Endothelial cell of umbilical vein (primary cell): ENCODE measurements at regions not wholly inside any gene's neighbourhood (a gene's known extent, or its start where the extent isn't known, plus 50 kb on each side); places are given as distances from the start of the nearest gene placed in this dataset.

ENCODE experiments used
- BruUV-seq: library from RNA; stranded (reverse); fragments of 400-500 nt; replicated peaks from 2 replicates; lab custom pipeline; 2021; lab: Mats Ljungman, UMichigan
- CTCF ChIA-PET: fragments of 300-600, 350-600 bp; sonication (Branson Sonifier 250); formaldehyde crosslinking; loops from one replicate; lab custom pipeline; 2021; ENCODE audit warnings: antibody characterized with exemption, inconsistent platforms; lab: Charles Lee
- POLR2A ChIA-PET: fragments of 300-600, 350-600 bp; sonication (Branson Sonifier 250); formaldehyde crosslinking; loops from one replicate; lab custom pipeline; 2021; ENCODE audit warnings: antibody characterized with exemption, inconsistent platforms; lab: Charles Lee
- DNase-seq: peaks from one replicate; pipeline ENCODE4 v3.0.0-alpha.2; 2011; ENCODE audit warnings: low read depth, low spot score
- FAIRE-seq: peaks from 2 replicates; lab custom pipeline; 2011; peaks lifted over from hg19 to GRCh38; lab: Jason Lieb, UNC
- H2AFZ ChIP-seq: 2 replicates; pipeline ENCODE4 v1.6.0; 2012; ENCODE audit warnings: low read depth, low read length, control low read depth, inconsistent platforms
- H3K27ac ChIP-seq: 2 replicates; pipeline ENCODE4 v1.5.1; 2011; ENCODE audit warnings: low read depth, mild to moderate bottlenecking, control low read depth, low read length, moderate library complexity; ENCODE audit not compliant: insufficient read depth
- H3K27me3 ChIP-seq, 2 experiments: 2 replicates each; pipeline versions ENCODE4 v1.6.0 to v1.6.1; 2011; ENCODE audit warnings: low read length in 2 of 2, mixed read lengths in 1 of 2; ENCODE audit not compliant: control insufficient read depth in 2 of 2, insufficient read depth in 2 of 2
- H3K36me3 ChIP-seq, 2 experiments: 2 replicates in 1 of 2; 3 replicates in 1 of 2; pipeline ENCODE4 v1.5.1; 2011; ENCODE audit warnings: low read length in 2 of 2, mild to moderate bottlenecking in 1 of 2, moderate library complexity in 1 of 2; ENCODE audit not compliant: control insufficient read depth in 2 of 2, insufficient read depth in 2 of 2; ENCODE audit errors: extremely low read depth in 1 of 2
- H3K4me1 ChIP-seq: 3 replicates; pipeline ENCODE4 v1.5.1; 2011; ENCODE audit warnings: mild to moderate bottlenecking, low read length; ENCODE audit not compliant: control insufficient read depth, insufficient read depth; ENCODE audit errors: extremely low read depth
- H3K4me2 ChIP-seq: 2 replicates; pipeline ENCODE4 v1.6.1; 2011; ENCODE audit warnings: low read length, control low read depth, mixed read lengths; ENCODE audit not compliant: insufficient read depth
- H3K4me3 ChIP-seq, 3 experiments: fragments of 200-600 bp in 1 of 3; sonication (generic), shearing (Covaris generic) in 1 of 3; replicated peaks in 1 of 3; 2 replicates each; pipeline ENCODE4 v1.5.1; 2011 to 2016; ENCODE audit warnings: control low read depth in 3 of 3, low read length in 3 of 3, mild to moderate bottlenecking in 2 of 3, inconsistent platforms in 1 of 3, low read depth in 1 of 3, moderate library complexity in 1 of 3; ENCODE audit not compliant: insufficient read depth in 1 of 3
- H3K79me2 ChIP-seq: 2 replicates; pipeline ENCODE4 v1.6.0; 2012; ENCODE audit warnings: low read length, inconsistent platforms; ENCODE audit not compliant: control insufficient read depth, insufficient read depth
- H3K9ac ChIP-seq: replicated peaks from 2 replicates; pipeline ENCODE3; 2011; ENCODE audit warnings: low read length, control low read depth; ENCODE audit not compliant: insufficient read depth; ENCODE audit errors: extremely low read depth
- H3K9me1 ChIP-seq: replicated peaks from 3 replicates; pipeline ENCODE4 v1.6.0; 2011; ENCODE audit warnings: mild to moderate bottlenecking, low read length; ENCODE audit not compliant: control insufficient read depth, insufficient read depth; ENCODE audit errors: extremely low read depth
- H3K9me3 ChIP-seq: replicated peaks from 2 replicates; pipeline ENCODE4 v1.5.1; 2012; ENCODE audit warnings: low read length, inconsistent platforms; ENCODE audit not compliant: control insufficient read depth, insufficient read depth
- H4K20me1 ChIP-seq: replicated peaks from 2 replicates; pipeline ENCODE3; 2011; ENCODE audit warnings: mild to moderate bottlenecking, low read length; ENCODE audit not compliant: control insufficient read depth, insufficient read depth; ENCODE audit errors: extremely low read depth
- EZH2 ChIP-seq: IDR thresholded peaks from 2 replicates; pipeline ENCODE4 v1.6.1; 2012; ENCODE audit warnings: borderline replicate concordance, low read depth, mild to moderate bottlenecking, moderate library complexity, low read length, inconsistent platforms; ENCODE audit not compliant: severe bottlenecking
- FOS ChIP-seq: IDR thresholded peaks from 2 replicates; pipeline ENCODE4 v1.6.1; 2011; ENCODE audit warnings: mild to moderate bottlenecking, low read length, moderate library complexity, borderline replicate concordance; ENCODE audit not compliant: insufficient read depth
- GATA2 ChIP-seq: IDR thresholded peaks from 2 replicates; pipeline ENCODE4 v1.7.0; 2011; ENCODE audit warnings: low read depth, mild to moderate bottlenecking, moderate library complexity, mixed read lengths, low read length; ENCODE audit not compliant: insufficient read length, insufficient read depth
- JUN ChIP-seq: IDR thresholded peaks from 2 replicates; pipeline ENCODE4 v1.6.1; 2011; ENCODE audit warnings: borderline replicate concordance, low read depth; ENCODE audit not compliant: insufficient read length, insufficient read depth
- MYC ChIP-seq: IDR thresholded peaks from one replicate; pipeline ENCODE4 v1.6.1; 2011; ENCODE audit warnings: mild to moderate bottlenecking, low read depth, low read length
- POLR2A ChIP-seq: IDR thresholded peaks from 2 replicates; pipeline ENCODE4 v1.6.1; 2012; ENCODE audit warnings: low read depth, mild to moderate bottlenecking, control low read depth, low read length
- POLR2AphosphoS5 ChIP-seq: IDR thresholded peaks from 2 replicates; pipeline ENCODE4 v1.6.1; 2012; ENCODE audit warnings: low read depth, mild to moderate bottlenecking, control low read depth, low read length, moderate library complexity; ENCODE audit not compliant: insufficient read depth
- dilution Hi-C: fragments of 300-500 bp; cut with MboI; formaldehyde crosslinking; loops from one replicate; pipeline ENCODE4 v1.15.0; 2019; ENCODE audit warnings: low sequenced_read_pairs; ENCODE audit not compliant: extremely low pct_ligation_motif_present
- intact Hi-C: fragments of 100-400 bp; cut with micrococcal nuclease; formaldehyde crosslinking; loops from one replicate; pipeline ENCODE4 v1.10.0; 2022
- TF ChIP-seq, protein P1 (sequence below), 2 donors: IDR thresholded peaks; 1 replicate in 1 of 2; 2 replicates in 1 of 2; pipeline ENCODE4 v1.5.1; 2011; ENCODE audit warnings: low read length in 2 of 2, mild to moderate bottlenecking in 2 of 2, moderate library complexity in 2 of 2, control low read depth in 1 of 2, inconsistent platforms in 1 of 2, low read depth in 1 of 2; ENCODE audit not compliant: insufficient read depth in 1 of 2; ENCODE audit errors: extremely low read depth in 1 of 2
- TF ChIP-seq, protein P2 (sequence below): IDR thresholded peaks from 2 replicates; pipeline ENCODE4 v1.6.1; 2011; ENCODE audit not compliant: insufficient read depth, insufficient read length

DNA sequence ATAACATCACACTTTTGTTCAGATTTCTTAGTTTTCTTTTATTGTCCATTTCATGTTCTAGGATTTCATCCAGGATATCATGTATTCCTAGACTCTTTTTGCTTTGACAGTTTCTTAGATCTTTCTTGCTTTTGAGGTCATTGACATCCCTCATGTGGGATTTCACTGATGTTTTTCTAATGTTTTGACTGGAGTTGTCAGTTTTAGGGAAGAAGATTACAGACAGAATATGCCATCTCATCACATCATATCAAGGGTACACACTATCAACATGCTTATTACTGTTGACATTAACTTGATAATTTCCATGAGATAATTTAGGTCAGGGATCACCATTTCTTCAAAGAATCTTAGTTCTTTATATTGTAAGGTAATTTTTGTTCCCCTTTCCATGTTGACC, 101.7 kb downstream of the NPAP1 start:
- intact Hi-C loops (no loop called here), dilution Hi-C loops (no loop called here)
- no peak overlapping the region for H3K9ac ChIP-seq
- H3K9me1 ChIP-seq, result no peaks in the 10 kb centered on the region
- no peaks in the 10 kb centered on the region for H3K27me3 ChIP-seq
- no peaks in the 10 kb centered on the region for H3K4me1 ChIP-seq
- ChIA-PET POLR2A (no interaction called here), CTCF (interaction anchor here (0.6 kb wide), 1 partner anchor 1972 kb away, joined by 4 read pairs; no protein-coding TSS in a partner anchor)
- no peaks in the 10 kb centered on the region for H3K79me2 ChIP-seq
- H3K36me3 ChIP-seq, result no peaks in the 10 kb centered on the region
- no peak overlapping the region for H2AFZ ChIP-seq
- no peak overlapping the region for H3K27ac ChIP-seq
- no peaks in the 10 kb centered on the region for H3K9me3 ChIP-seq
- FAIRE-seq (no peak), DNase-seq (no peak)
- H4K20me1 ChIP-seq, result no peaks in the 10 kb centered on the region
- no TSS peak for BruUV-seq
- no peak for TF ChIP-seq MYC
- no peak overlapping the region for H3K4me3 ChIP-seq
- no peak overlapping the region for H3K4me2 ChIP-seq

DNA sequence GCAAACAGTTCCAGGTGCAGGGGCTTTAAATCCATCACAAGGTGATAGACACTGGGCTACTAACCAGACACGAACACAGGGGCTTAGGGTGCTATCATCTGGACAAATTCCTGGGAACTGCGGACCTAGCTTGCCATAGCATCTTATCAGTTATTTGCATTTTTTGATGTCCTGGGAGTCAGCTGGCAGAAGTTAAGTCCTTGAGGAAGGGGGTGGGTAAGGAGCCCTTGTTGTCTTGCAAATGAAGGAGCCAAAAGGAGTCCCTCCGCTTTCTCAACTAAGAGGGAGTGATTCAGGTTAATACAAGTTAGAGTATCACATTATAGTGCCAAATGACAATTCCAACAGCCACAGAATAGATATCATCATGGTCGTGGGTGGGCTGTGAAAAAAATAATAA, 108.9 kb downstream of the NPAP1 start:
- ChIA-PET CTCF (no interaction called here), POLR2A (no interaction called here)
- Histone ChIP-seq H3K4me1 (no peaks in the 10 kb centered on the region), H2AFZ (no peak overlapping the region), H3K27ac (no peak overlapping the region), H3K4me2 (no peak overlapping the region), H3K36me3 (no peaks in the 10 kb centered on the region), H3K27me3 (no peaks in the 10 kb centered on the region), H3K79me2 (no peaks in the 10 kb centered on the region), H3K9me1 (no peaks in the 10 kb centered on the region), H3K4me3 (no peak overlapping the region), H3K9me3 (no peaks in the 10 kb centered on the region), H4K20me1 (no peaks in the 10 kb centered on the region), H3K9ac (no peak overlapping the region)
- DNase-seq (no peak), FAIRE-seq (no peak)
- intact Hi-C loops, result no loop called here
- dilution Hi-C loops, result no loop called here
- no TSS peak for BruUV-seq
- TF ChIP-seq MYC, result no peak
- TF ChIP-seq EZH2, result no peak
- TF ChIP-seq, protein P1, sequence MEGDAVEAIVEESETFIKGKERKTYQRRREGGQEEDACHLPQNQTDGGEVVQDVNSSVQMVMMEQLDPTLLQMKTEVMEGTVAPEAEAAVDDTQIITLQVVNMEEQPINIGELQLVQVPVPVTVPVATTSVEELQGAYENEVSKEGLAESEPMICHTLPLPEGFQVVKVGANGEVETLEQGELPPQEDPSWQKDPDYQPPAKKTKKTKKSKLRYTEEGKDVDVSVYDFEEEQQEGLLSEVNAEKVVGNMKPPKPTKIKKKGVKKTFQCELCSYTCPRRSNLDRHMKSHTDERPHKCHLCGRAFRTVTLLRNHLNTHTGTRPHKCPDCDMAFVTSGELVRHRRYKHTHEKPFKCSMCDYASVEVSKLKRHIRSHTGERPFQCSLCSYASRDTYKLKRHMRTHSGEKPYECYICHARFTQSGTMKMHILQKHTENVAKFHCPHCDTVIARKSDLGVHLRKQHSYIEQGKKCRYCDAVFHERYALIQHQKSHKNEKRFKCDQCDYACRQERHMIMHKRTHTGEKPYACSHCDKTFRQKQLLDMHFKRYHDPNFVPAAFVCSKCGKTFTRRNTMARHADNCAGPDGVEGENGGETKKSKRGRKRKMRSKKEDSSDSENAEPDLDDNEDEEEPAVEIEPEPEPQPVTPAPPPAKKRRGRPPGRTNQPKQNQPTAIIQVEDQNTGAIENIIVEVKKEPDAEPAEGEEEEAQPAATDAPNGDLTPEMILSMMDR (IDR thresholded peaks at IDR 0.05; ENCODE audit: extremely low read depth in 1 of 2, insufficient read depth in 1 of 2, low read depth in 1 of 2, low read length in 2 of 2), result no peak
- no peak for TF ChIP-seq JUN
- no peak for TF ChIP-seq POLR2A
- TF ChIP-seq POLR2AphosphoS5, result no peak
- TF ChIP-seq, protein P2, sequence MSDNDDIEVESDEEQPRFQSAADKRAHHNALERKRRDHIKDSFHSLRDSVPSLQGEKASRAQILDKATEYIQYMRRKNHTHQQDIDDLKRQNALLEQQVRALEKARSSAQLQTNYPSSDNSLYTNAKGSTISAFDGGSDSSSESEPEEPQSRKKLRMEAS, result no peak
- no peak for TF ChIP-seq FOS
- no peak for TF ChIP-seq GATA2
